ENCODE measurements at regions not wholly inside any gene's neighbourhood (a gene's known extent, or its start where the extent isn't known, plus 50 kb on each side); places are given as distances from the start of the nearest gene placed in this dataset.

GRCh38 chr22:26768156-26768515, 110.7 kb downstream of the MIAT start:
- TF ChIP-seq EP300 (IDR thresholded peaks at IDR 0.05) (no peak), CTCF (IDR thresholded peaks at IDR 0.05) (no peak), POLR2A (IDR thresholded peaks at IDR 0.05) (no peak), POLR2AphosphoS5 (IDR thresholded peaks at IDR 0.05) (no peak)

Data from stomach (tissue), 4 donors.